ENCODE measurements at regions not wholly inside any gene's neighbourhood (a gene's known extent, or its start where the extent isn't known, plus 50 kb on each side); places are given as distances from the start of the nearest gene placed in this dataset.

DNA sequence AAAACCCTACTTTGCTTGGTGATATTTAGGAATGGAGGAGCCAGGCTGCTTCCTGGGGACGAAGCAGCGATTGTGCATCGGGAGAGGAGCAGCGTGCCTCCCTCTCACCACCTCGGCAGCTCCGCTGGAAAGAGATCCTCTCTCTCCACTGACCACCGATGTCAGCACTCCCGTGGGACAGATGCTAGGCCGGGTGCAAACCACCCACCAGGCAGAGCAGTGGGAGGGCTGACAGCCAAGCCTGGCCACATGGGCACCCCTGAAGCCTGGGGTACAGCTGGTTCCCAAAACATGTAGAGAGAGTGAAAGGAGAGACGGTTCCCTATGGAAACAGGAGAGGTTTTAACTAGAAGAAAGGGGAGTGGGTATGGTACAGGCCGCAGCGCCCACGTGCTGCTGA lies 220.0 kb downstream of the ANKRD60 start:
- TF ChIP-seq, protein P1, sequence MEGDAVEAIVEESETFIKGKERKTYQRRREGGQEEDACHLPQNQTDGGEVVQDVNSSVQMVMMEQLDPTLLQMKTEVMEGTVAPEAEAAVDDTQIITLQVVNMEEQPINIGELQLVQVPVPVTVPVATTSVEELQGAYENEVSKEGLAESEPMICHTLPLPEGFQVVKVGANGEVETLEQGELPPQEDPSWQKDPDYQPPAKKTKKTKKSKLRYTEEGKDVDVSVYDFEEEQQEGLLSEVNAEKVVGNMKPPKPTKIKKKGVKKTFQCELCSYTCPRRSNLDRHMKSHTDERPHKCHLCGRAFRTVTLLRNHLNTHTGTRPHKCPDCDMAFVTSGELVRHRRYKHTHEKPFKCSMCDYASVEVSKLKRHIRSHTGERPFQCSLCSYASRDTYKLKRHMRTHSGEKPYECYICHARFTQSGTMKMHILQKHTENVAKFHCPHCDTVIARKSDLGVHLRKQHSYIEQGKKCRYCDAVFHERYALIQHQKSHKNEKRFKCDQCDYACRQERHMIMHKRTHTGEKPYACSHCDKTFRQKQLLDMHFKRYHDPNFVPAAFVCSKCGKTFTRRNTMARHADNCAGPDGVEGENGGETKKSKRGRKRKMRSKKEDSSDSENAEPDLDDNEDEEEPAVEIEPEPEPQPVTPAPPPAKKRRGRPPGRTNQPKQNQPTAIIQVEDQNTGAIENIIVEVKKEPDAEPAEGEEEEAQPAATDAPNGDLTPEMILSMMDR (IDR thresholded peaks at IDR 0.05), result no peak
- TF ChIP-seq POLR2A (IDR thresholded peaks at IDR 0.05), result no peak
